ENCODE measurements at regions not wholly inside any gene's neighbourhood (a gene's known extent, or its start where the extent isn't known, plus 50 kb on each side); places are given as distances from the start of the nearest gene placed in this dataset.

GRCh38 chr10:91017198-91017597 lies 96.3 kb upstream of the ANKRD1 start:
- TF ChIP-seq FOXM1 (IDR thresholded peaks at IDR 0.05; ENCODE audit: borderline replicate concordance, low read depth) = no peak
- TF ChIP-seq USF1 (IDR thresholded peaks at IDR 0.05) = no peak
- TF ChIP-seq CREB1 (IDR thresholded peaks at IDR 0.05; ENCODE audit: low read depth) = no peak
- TF ChIP-seq RAD21 (IDR thresholded peaks at IDR 0.05; ENCODE audit: low read depth) = no peak
- TF ChIP-seq CEBPB (IDR thresholded peaks at IDR 0.05) = no peak
- no peak for TF ChIP-seq TAF1 (IDR thresholded peaks at IDR 0.05; ENCODE audit: low read depth)
- TF ChIP-seq ZBTB7A (IDR thresholded peaks at IDR 0.05; ENCODE audit: low read depth) = no peak
- no peak for TF ChIP-seq MAX (IDR thresholded peaks at IDR 0.05)
- TF ChIP-seq EP300 (IDR thresholded peaks at IDR 0.05; ENCODE audit: borderline replicate concordance) = no peak
- no peak for TF ChIP-seq YY1 (IDR thresholded peaks at IDR 0.05; ENCODE audit: low read depth)
- TF ChIP-seq TEAD4 (IDR thresholded peaks at IDR 0.05) = no peak
- no peak for TF ChIP-seq TCF12 (IDR thresholded peaks at IDR 0.05; ENCODE audit: low read depth)
- no peak for TF ChIP-seq REST (IDR thresholded peaks at IDR 0.05; ENCODE audit: low read depth)
- TF ChIP-seq NFIC (IDR thresholded peaks at IDR 0.05) = no peak
